ENCODE measurements at regions not wholly inside any gene's neighbourhood (a gene's known extent, or its start where the extent isn't known, plus 50 kb on each side); places are given as distances from the start of the nearest gene placed in this dataset.
A peak's percentile ranks its signal among the peaks of the same experiment; 100 is the strongest.

- no peak for TF ChIP-seq CTCF (IDR thresholded peaks at IDR 0.05; ENCODE audit: low read depth, low read length)
- no peak for DNase-seq (ENCODE audit: low read depth, low spot score)
- H3K4me3 ChIP-seq (ENCODE audit: low read depth, low read length), result no peak overlapping the region
- in situ Hi-C loops (cut with HindIII; ENCODE audit: low sequenced_read_pairs), result no loop called here
Observed at GRCh38 chr3:159898147-159898546, 90.5 kb upstream of the IL12A start.

- no peak for DNase-seq (ENCODE audit: low read depth, low spot score)
- H3K4me3 ChIP-seq (ENCODE audit: low read depth, low read length), result no peak overlapping the region
- TF ChIP-seq CTCF (IDR thresholded peaks at IDR 0.05; ENCODE audit: low read depth, low read length), result no peak
- in situ Hi-C loops (cut with HindIII; ENCODE audit: low sequenced_read_pairs), result no loop called here
Observed at GRCh38 chr3:159899166-159899565, 89.5 kb upstream of the IL12A start.

- no peak for DNase-seq (ENCODE audit: low read depth, low spot score)
- in situ Hi-C loops (cut with HindIII; ENCODE audit: low sequenced_read_pairs), result no loop called here
- TF ChIP-seq CTCF (IDR thresholded peaks at IDR 0.05; ENCODE audit: low read depth, low read length), result no peak
- H3K4me3 ChIP-seq (ENCODE audit: low read depth, low read length), result no peak overlapping the region
Observed at GRCh38 chr3:159902546-159903314, 85.9 kb upstream of the IL12A start.

GRCh38 chr3:159904455-159904854, 84.2 kb upstream of the IL12A start:
- no peak for DNase-seq (ENCODE audit: low read depth, low spot score)
- in situ Hi-C loops (cut with HindIII; ENCODE audit: low sequenced_read_pairs), result no loop called here
- no peak for TF ChIP-seq CTCF (IDR thresholded peaks at IDR 0.05; ENCODE audit: low read depth, low read length)
- no peak overlapping the region for H3K4me3 ChIP-seq (ENCODE audit: low read depth, low read length)

- in situ Hi-C loops (cut with HindIII; ENCODE audit: low sequenced_read_pairs), result no loop called here
Observed at GRCh38 chr3:159904911-159905310, 83.7 kb upstream of the IL12A start.

GRCh38 chr3:159907828-159908227, 80.8 kb upstream of the IL12A start:
- TF ChIP-seq CTCF (IDR thresholded peaks at IDR 0.05; ENCODE audit: low read depth, low read length), result no peak
- H3K4me3 ChIP-seq (ENCODE audit: low read depth, low read length), result no peak overlapping the region
- no peak for DNase-seq (ENCODE audit: low read depth, low spot score)
- in situ Hi-C loops (cut with HindIII; ENCODE audit: low sequenced_read_pairs), result no loop called here

More at GRCh38 chr3:159904911-159905310, 83.7 kb upstream of the IL12A start:
- DNase-seq (ENCODE audit: low read depth, low spot score), result peak; percentile 31
- no peak for TF ChIP-seq CTCF (IDR thresholded peaks at IDR 0.05; ENCODE audit: low read depth, low read length)
- H3K4me3 ChIP-seq (ENCODE audit: low read depth, low read length), result no peak overlapping the region
